K562 (cell line): ENCODE measurements at regions not wholly inside any gene's neighbourhood (a gene's known extent, or its start where the extent isn't known, plus 50 kb on each side); places are given as distances from the start of the nearest gene placed in this dataset.

Experiments used
- ATAC-seq: fragments of 200-7000 bp; cut with Tn5 transposase; 3 replicates; pipeline ENCODE4 v1.9.1; 2020; ENCODE audit warnings: moderate library complexity
- BruUV-seq: library from RNA; stranded (reverse); fragments of 400-500 nt; replicated peaks from 2 replicates; lab custom pipeline; 2021; lab: Mats Ljungman, UMichigan
- CTCF ChIA-PET: fragments of 300-600 bp; formaldehyde crosslinking; extraction: SDS; loops from one replicate; lab custom pipeline; 2021; ENCODE audit warnings: low intra/inter-chr PET ratio; lab: Yijun Ruan, JAX
- POLR2A ChIA-PET: fragments of 300-600, 350-650 bp; sonication (Branson Sonifier 250); formaldehyde crosslinking; extraction: SDS; loops from one replicate; lab custom pipeline; 2021; ENCODE audit warnings: antibody characterized with exemption, inconsistent platforms; lab: Yijun Ruan, JAX
- DNase-seq, 4 experiments: peaks; one replicate each; pipeline versions ENCODE4 v3.0.0 to v3.0.0-alpha.2; 2011 to 2018; ENCODE audit warnings: low spot score in 3 of 4, mixed read lengths in 3 of 4; ENCODE audit errors: extremely low read depth in 1 of 4
- FAIRE-seq: peaks from 2 replicates; lab custom pipeline; 2011; peaks lifted over from hg19 to GRCh38; lab: Jason Lieb, UNC
- H2AFZ ChIP-seq: 2 replicates; pipeline ENCODE4 v1.6.0; 2011; ENCODE audit warnings: low read depth, low read length, control low read depth, inconsistent platforms
- H3K27ac ChIP-seq: fragments of 200-600 bp; 3 replicates; pipeline ENCODE4 v1.8.0; 2011; ENCODE audit warnings: low read depth, mild to moderate bottlenecking, control low read depth, inconsistent platforms, low read length, moderate library complexity, mixed read lengths; ENCODE audit errors: extremely low read depth
- H3K27me3 ChIP-seq, 2 experiments: fragments of 300-600 bp in 1 of 2; 2 replicates in 1 of 2; 3 replicates in 1 of 2; pipeline versions ENCODE4 v1.6.0 to v1.8.0; 2011; ENCODE audit warnings: inconsistent platforms in 2 of 2, low read length in 2 of 2, mild to moderate bottlenecking in 1 of 2, mixed read lengths in 1 of 2, moderate library complexity in 1 of 2; ENCODE audit not compliant: control insufficient read depth in 2 of 2, insufficient read depth in 2 of 2
- H3K36me3 ChIP-seq: fragments of 300-600 bp; 3 replicates; pipeline ENCODE4 v1.8.0; 2011; ENCODE audit warnings: mild to moderate bottlenecking, low read length, inconsistent platforms; ENCODE audit not compliant: control insufficient read depth, insufficient read depth
- H3K4me1 ChIP-seq, 2 experiments: fragments of 200-600 bp in 1 of 2; replicated peaks in 1 of 2; 2 replicates in 1 of 2; 3 replicates in 1 of 2; pipeline versions ENCODE4 v1.5.1 to v1.8.0; 2011; ENCODE audit warnings: inconsistent platforms in 2 of 2, low read length in 2 of 2, mild to moderate bottlenecking in 1 of 2, mixed read lengths in 1 of 2, moderate library complexity in 1 of 2; ENCODE audit not compliant: control insufficient read depth in 2 of 2, insufficient read depth in 2 of 2
- H3K4me2 ChIP-seq: 2 replicates; pipeline ENCODE4 v1.6.1; 2011; ENCODE audit warnings: low read length, control low read depth, inconsistent platforms, mixed read lengths; ENCODE audit not compliant: insufficient read depth
- H3K4me3 ChIP-seq: fragments of 200-600 bp; sonication (generic), shearing (Covaris generic); 2 replicates; pipeline ENCODE4 v1.5.1; 2016; ENCODE audit warnings: control low read depth, inconsistent platforms
- H3K79me2 ChIP-seq: fragments of 200-600 bp; 3 replicates; pipeline ENCODE4 v1.8.0; 2011; ENCODE audit warnings: low read length, inconsistent platforms; ENCODE audit not compliant: control insufficient read depth, insufficient read depth
- H3K9ac ChIP-seq, 2 experiments: 2 replicates each; pipeline versions ENCODE4 v1.6.0 to v1.6.1; 2011; ENCODE audit warnings: low read depth in 2 of 2, low read length in 2 of 2, control low read depth in 1 of 2, inconsistent platforms in 1 of 2, mild to moderate bottlenecking in 1 of 2, mixed read lengths in 1 of 2; ENCODE audit not compliant: insufficient read depth in 1 of 2
- H3K9me1 ChIP-seq: one replicate; pipeline ENCODE4 v1.6.0; 2011; ENCODE audit warnings: inconsistent platforms, mild to moderate bottlenecking, low read length, moderate library complexity; ENCODE audit not compliant: control insufficient read depth, insufficient read depth
- H3K9me3 ChIP-seq: replicated peaks from 2 replicates; pipeline ENCODE4 v1.5.1; 2011; ENCODE audit warnings: low read depth, low read length, inconsistent platforms; ENCODE audit not compliant: control insufficient read depth, insufficient read depth
- H4K20me1 ChIP-seq: replicated peaks from 2 replicates; pipeline ENCODE4 v1.6.1; 2011; ENCODE audit warnings: low read length, inconsistent platforms, mixed read lengths; ENCODE audit not compliant: control insufficient read depth, insufficient read depth
- E2F8 ChIP-seq: fragments of 450-650 bp; IDR thresholded peaks from 2 replicates; pipeline ENCODE4 v1.7.1; 2018; ENCODE audit warnings: mild to moderate bottlenecking, low read depth; ENCODE audit not compliant: partially characterized antibody
- WGBS: fragments of 100-300 bp; shearing (Covaris generic); methylation state at CpG from one replicate; pipeline ENCODE4 v1.1.6; 2016; ENCODE audit warnings: low coverage, mixed read lengths; ENCODE audit not compliant: insufficient coverage; ENCODE audit errors: missing lambda C conversion rate; 5-methylcytosine and 5-hydroxymethylcytosine counted together
- in situ Hi-C: fragments of 300-500 bp; cut with MboI; formaldehyde crosslinking; loops from 4 replicates; pipeline ENCODE4 v1.15.0; 2018; ENCODE audit warnings: inconsistent platforms, mixed read lengths
- intact Hi-C: fragments of 100-400 bp; cut with micrococcal nuclease; formaldehyde crosslinking; loops from 2 replicates; pipeline ENCODE4 v1.14.2; 2022
- TF ChIP-seq, protein P1 (sequence below): IDR thresholded peaks from 3 replicates; pipeline ENCODE4 v1.6.1; 2011; ENCODE audit warnings: borderline replicate concordance, mild to moderate bottlenecking; ENCODE audit not compliant: insufficient read length, insufficient read depth

DNA sequence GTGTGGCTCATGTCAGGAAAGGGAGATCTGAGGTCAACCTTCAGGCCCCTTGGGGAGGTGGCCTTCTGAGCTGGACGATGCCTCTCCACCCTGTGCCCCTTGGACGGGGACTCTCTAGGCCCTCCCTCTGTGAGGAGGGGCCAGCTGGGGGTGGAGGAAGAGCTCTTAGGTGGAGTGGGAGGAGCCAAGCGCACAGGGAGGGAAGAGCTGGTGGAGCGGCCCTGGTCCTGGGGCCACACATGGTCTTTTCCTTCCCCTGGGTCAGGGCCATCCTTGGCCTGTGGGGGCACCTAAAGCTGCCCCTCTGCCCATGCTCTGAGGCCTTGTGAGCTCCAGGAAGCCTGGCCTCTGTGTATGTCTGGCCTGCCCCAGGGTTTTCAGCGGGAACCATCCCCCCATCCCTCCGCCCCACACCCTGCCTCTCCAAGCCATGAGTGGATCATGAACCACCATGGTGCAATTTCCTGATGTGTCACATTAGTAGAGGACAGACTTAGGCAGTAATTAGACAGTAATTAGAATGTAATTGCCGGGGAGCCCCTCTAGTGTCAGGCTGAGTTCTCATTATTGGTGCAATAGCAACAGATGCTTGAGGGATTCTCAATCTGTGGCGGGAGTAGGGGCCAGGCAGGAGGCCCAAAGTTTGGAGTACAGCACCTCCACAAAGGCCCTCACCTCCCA, 63.0 kb downstream of the GLI2 start:
- Histone ChIP-seq H3K4me2 (no peak overlapping the region), H4K20me1 (no peaks in the 10 kb centered on the region; the same call in 1 of the 2 replicates), H3K9ac (no peak overlapping the region), H3K79me2 (no peaks in the 10 kb centered on the region), H3K4me3 (no peak overlapping the region), H3K27me3 (peaks cover 12 to 77% of the 10 kb centered on the region in 2 experiments; a peak in 4 of 5 replicates), H3K36me3 (no peaks in the 10 kb centered on the region), H3K4me1 (no peaks in the 10 kb centered on the region), H3K9me1 (no peaks in the 10 kb centered on the region), H2AFZ (no peak overlapping the region), H3K27ac (no peak overlapping the region), H3K9me3 (no peaks in the 10 kb centered on the region)
- WGBS = 7% methylated on average over 5 of the region's 8 CpGs
- CTCF ChIA-PET = no interaction called here
- DNase-seq (peak in 3 of 4 experiments; percentile 17 to 40 (median 37)), ATAC-seq (peak; percentile 80), FAIRE-seq (no peak)
- in situ Hi-C loops = no loop called here
- no TSS peak for BruUV-seq
- POLR2A ChIA-PET = no interaction called here
- no peak for TF ChIP-seq E2F8
- TF ChIP-seq, protein P1, sequence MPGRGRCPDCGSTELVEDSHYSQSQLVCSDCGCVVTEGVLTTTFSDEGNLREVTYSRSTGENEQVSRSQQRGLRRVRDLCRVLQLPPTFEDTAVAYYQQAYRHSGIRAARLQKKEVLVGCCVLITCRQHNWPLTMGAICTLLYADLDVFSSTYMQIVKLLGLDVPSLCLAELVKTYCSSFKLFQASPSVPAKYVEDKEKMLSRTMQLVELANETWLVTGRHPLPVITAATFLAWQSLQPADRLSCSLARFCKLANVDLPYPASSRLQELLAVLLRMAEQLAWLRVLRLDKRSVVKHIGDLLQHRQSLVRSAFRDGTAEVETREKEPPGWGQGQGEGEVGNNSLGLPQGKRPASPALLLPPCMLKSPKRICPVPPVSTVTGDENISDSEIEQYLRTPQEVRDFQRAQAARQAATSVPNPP = no peak
- intact Hi-C loops = no loop called here
